GM06990 (cell line): ENCODE measurements at regions not wholly inside any gene's neighbourhood (a gene's known extent, or its start where the extent isn't known, plus 50 kb on each side); places are given as distances from the start of the nearest gene placed in this dataset.

ENCODE experiments used
- DNase-seq: peaks from one replicate; pipeline ENCODE4 v3.0.0-alpha.2; 2011; ENCODE audit not compliant: insufficient read length; ENCODE audit errors: extremely low read depth
- H3K27me3 ChIP-seq: replicated peaks from 2 replicates; pipeline ENCODE4 v1.6.0; 2011; ENCODE audit warnings: low read length; ENCODE audit not compliant: control insufficient read depth, insufficient read depth
- H3K36me3 ChIP-seq: 2 replicates; pipeline ENCODE4 v1.5.1; 2011; ENCODE audit warnings: low read length; ENCODE audit not compliant: control insufficient read depth, insufficient read depth
- H3K4me3 ChIP-seq: replicated peaks from 2 replicates; pipeline ENCODE4 v1.5.1; 2011; ENCODE audit warnings: low read depth, mild to moderate bottlenecking, control low read depth, low read length
- TF ChIP-seq, protein P1 (sequence below): IDR thresholded peaks from 2 replicates; pipeline ENCODE4 v1.5.1; 2011; ENCODE audit warnings: low read length, control low read depth, mild to moderate bottlenecking, inconsistent platforms; ENCODE audit not compliant: insufficient read depth, poor library complexity, severe bottlenecking

DNA sequence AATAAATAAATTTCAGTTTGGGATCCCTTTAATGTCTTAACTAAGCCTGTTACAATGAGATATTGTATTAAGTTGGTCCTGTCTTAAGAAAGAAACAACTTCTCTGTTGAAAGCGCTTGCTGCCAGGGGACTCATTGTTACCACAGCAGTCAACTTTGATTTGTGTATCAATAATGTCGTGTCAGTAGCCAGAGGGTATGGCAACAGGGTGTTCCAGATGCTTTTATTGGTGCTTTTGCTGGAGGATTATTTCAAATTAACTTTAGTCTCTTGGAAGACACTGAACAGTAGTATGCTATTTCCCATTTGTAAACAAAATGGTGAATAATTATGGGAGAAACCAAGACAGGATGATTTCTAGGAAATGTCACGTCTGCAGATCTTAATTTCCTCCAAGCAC, 91.9 kb upstream of the TSHZ2 start:
- no peak for DNase-seq
- no peak overlapping the region for H3K4me3 ChIP-seq
- no peaks in the 10 kb centered on the region for H3K36me3 ChIP-seq
- H3K27me3 ChIP-seq = no peaks in the 10 kb centered on the region
- TF ChIP-seq, protein P1, sequence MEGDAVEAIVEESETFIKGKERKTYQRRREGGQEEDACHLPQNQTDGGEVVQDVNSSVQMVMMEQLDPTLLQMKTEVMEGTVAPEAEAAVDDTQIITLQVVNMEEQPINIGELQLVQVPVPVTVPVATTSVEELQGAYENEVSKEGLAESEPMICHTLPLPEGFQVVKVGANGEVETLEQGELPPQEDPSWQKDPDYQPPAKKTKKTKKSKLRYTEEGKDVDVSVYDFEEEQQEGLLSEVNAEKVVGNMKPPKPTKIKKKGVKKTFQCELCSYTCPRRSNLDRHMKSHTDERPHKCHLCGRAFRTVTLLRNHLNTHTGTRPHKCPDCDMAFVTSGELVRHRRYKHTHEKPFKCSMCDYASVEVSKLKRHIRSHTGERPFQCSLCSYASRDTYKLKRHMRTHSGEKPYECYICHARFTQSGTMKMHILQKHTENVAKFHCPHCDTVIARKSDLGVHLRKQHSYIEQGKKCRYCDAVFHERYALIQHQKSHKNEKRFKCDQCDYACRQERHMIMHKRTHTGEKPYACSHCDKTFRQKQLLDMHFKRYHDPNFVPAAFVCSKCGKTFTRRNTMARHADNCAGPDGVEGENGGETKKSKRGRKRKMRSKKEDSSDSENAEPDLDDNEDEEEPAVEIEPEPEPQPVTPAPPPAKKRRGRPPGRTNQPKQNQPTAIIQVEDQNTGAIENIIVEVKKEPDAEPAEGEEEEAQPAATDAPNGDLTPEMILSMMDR = no peak

DNA sequence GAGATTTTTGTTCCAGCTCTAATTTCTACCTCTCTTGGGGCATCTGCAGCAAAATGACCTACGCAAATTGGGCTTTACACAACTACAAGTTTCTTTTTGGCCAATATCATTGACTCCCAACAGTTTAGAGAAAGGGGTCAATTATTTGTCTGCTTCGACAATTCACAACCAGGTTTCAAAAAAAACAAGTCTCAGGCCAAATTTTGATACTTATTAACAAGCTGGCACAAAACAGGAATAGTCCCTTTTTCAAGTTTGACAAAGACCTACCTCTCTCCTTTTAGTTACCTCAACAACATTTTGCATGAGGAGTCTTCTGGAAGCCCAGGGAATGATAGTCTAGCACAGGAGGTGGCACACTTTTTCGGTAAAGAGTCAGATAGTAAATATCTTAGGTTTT, 97.9 kb upstream of the TSHZ2 start:
- Histone ChIP-seq H3K4me3 (no peak overlapping the region), H3K27me3 (no peaks in the 10 kb centered on the region), H3K36me3 (no peaks in the 10 kb centered on the region)
- TF ChIP-seq, protein P1 = no peak
- no peak for DNase-seq

DNA sequence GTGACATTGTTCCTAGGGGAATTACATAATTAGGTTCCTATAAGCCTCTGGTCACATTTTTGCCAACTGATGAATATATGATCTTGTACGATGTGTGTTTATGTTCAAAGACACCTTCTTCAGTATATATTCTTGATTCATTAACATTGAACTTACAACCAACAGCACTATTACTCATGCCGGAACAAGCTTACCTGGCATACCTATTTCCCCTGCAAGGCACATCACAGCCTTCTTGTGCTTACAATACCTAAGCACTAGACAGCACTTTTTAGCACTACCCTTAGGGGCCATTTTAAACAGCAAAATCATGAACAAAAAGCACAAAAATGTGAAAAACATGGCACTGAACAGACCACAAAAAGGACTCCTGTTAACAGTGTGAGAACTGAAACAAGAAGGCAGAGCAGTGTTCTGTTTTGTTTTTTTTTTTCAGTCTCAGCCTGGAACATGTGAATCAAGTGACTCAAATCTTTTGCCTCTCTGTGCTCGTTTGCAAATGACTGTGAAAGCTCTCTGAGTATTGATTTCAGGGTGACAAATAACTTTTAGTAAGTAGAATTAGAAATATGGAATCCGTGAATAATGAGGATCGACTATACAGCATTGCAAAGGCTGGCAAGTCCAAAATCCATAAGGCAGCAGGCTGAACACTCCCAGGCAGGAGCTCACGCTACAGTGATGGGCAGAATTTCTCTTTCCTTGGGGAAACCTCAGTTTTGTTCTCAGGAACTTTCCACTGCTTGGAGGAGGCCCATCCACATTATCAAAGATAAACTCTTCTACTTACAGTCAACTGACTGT, 102.3 kb upstream of the TSHZ2 start:
- H3K4me3 ChIP-seq = no peak overlapping the region
- H3K36me3 ChIP-seq = no peaks in the 10 kb centered on the region
- DNase-seq = no peak
- TF ChIP-seq, protein P1 = no peak
- no peaks in the 10 kb centered on the region; the same call in 1 of the 2 replicates for H3K27me3 ChIP-seq

DNA sequence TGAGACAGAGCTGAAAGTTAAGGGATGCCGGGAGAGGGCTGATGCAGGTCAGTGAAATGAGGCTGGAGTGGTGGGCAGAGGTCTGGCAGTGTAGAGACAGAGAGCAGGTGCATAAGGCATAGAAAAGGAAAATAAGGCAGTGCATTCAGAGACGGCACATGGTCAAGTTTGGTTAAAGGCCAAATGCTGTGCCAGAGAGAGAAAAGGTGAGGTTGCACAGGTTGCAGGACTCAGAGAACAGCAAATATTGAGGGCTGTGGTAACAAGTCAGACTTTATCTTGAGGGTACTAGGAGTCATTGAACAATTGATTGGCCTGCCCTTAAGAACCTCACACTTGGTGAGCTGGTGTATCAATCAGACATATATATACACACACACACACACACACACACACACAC, 102.9 kb upstream of the TSHZ2 start:
- Histone ChIP-seq H3K4me3 (no peak overlapping the region), H3K27me3 (no peaks in the 10 kb centered on the region; the same call in 1 of the 2 replicates), H3K36me3 (no peaks in the 10 kb centered on the region)
- no peak for DNase-seq
- TF ChIP-seq, protein P1 = no peak

DNA sequence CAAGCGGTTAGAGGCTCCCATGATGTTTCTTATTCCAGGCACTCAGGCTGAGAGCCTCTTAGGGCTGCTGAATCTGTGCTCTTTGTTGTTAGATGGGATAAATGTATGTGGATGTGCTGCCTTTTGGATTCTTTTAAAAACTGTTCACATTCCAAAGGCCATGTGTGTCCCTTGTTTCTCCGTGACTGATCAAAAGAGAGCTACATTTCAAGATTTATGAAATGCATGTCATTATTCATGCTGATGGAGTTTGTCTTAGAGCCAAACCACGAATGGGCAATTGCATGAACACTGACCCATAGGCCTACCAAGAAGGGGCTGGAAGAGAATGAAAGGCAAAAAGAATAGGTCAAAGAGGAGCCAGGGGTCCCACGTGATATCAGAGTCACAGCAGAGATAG, 104.9 kb upstream of the TSHZ2 start:
- DNase-seq = no peak
- H3K27me3 ChIP-seq = no peaks in the 10 kb centered on the region; the same call in 1 of the 2 replicates
- H3K36me3 ChIP-seq = no peaks in the 10 kb centered on the region
- TF ChIP-seq, protein P1 = no peak
- no peak overlapping the region for H3K4me3 ChIP-seq
